ENCODE measurements at regions not wholly inside any gene's neighbourhood (a gene's known extent, or its start where the extent isn't known, plus 50 kb on each side); places are given as distances from the start of the nearest gene placed in this dataset.
"Not testable (repeated sequence)": the region's sequence is repeated elsewhere in the genome, so short reads cannot be mapped to it uniquely, and the experiment has no call there.

DNA sequence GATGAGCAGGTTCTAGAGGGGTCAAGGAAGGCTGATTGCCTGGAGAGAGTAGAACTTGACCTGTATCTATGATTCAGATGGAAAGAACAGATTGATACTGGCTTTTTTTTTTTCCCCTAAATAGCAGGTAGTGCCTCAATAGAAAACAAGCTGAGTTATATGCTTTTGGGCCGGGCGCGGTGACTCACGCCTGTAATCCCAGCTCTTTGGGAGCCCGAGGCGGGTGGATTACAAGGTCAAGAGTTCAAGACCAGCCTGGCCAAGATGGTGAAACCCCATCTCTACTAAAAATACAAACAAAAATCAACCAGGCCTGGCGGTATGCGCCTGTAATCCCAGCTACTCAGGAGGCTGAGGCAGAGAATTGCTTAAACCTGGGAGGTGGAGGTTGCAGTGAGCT, 186.1 kb downstream of the CEP135 start:
- not testable (repeated sequence) for DNase-seq

DNA sequence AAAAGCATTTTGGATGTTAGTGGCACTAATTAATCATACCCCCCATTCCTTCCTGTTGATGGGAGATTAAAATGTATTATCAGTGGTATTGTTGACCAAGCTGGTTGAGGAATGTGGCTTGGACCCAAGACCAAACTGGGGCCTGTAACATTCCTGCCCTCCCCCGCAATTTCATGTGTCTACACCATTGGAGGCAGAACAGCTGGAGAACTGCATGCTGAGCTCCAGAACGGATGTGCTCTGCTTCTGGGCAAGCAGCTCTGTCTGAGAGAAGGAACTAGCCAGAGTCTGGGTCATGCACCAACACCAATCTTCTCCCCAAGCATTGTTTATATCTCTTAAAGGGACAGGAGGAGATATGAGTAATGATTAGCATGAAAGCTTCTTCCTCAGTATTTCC, 185.5 kb downstream of the CEP135 start:
- DNase-seq, result no peak

GRCh38 chr4:56132835-56133234, 184.1 kb downstream of the CEP135 start:
- no peak for DNase-seq

GRCh38 chr4:56132188-56132587, 183.4 kb downstream of the CEP135 start:
- DNase-seq, result not testable (repeated sequence)

DNA sequence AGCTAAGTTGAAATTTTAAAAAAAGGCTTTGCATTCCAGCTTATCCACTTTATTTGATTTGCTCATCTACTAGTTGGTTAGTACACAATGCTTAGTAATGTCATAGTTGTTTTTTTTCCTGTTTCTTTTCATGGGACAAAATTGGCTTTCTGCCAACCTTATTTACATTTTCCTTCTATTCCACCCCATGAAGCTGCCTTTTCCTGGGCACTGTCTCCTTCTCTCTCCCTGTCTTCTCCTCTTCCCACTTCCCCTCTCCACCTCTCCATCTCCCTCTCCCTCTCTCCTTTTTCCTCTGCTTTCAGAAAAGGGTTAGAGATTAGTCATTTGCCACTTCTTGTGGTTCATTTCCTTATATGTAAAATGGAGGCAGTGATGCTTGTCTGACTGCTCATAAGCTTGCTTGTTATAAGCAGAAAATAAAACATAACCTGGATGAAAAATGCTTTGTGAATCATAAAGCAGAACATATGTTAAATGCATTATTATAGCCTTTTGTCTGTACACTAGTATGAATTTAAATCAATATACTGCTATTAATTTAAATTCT, 181.9 kb downstream of the CEP135 start:
- no peak for DNase-seq

- DNase-seq, result peak; percentile 32
These were observed 180.7 kb downstream of the CEP135 start for GRCh38 chr4:56129431-56129861.

DNA sequence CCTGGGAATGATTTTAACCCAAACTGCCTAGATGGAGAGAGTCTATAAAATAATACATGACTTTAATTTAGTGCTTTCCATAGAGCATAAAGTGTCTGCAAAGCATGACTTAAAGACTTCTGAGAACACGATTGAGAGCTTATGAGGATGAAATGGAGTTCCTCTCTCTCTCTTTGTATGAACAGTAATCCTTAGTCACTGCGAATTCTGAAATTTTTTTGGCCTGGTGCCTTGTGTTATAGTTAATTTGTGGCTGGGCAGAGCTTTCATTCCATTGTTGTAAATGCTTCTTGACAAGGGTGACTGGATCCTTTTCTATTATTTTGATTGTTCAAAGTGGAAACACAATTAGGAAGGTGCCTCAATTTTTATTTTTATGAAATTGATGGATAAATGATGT, 179.5 kb downstream of the CEP135 start:
- no peak for DNase-seq

- DNase-seq, result no peak
These were observed 179.0 kb downstream of the CEP135 start for GRCh38 chr4:56127716-56128115.

DNA sequence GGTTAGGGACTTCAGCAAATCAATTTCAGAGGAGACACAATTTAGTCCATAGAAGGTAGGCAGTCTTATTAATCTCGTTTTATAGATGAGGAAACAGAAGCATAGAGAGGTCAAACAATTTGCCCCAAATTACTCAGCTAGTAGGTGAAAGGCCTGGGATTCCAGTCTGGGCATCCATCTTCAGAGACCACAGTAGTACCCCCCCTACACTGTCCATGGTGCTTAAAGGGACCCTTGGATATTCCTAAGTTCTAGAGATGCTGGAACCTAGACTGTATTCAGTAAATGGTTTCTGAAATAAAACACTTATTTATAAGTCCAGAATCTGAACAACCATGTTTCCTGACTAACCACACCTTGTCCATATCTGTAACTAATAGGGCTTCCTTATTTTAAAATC, 174.8 kb downstream of the CEP135 start:
- no peak for DNase-seq

DNA sequence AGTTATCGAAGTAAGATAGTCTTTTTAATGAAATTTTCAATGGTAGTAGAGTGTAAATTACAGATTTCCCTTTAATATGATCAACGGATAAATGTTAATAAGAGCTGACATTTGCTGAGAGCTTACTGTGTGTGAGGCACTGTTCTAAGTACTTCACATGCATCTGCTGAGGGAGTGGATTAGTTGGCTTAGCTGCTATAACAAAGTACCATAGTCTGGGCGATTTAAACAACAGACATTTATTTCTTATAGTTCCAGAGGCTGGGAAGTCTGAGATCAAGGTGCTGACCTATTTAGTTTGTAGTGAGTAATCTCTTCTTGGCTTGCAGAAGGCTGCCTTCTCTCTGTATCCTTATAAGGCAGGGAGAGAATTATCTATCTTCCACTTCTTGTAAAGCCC, 174.3 kb downstream of the CEP135 start:
- DNase-seq, result no peak

DNA sequence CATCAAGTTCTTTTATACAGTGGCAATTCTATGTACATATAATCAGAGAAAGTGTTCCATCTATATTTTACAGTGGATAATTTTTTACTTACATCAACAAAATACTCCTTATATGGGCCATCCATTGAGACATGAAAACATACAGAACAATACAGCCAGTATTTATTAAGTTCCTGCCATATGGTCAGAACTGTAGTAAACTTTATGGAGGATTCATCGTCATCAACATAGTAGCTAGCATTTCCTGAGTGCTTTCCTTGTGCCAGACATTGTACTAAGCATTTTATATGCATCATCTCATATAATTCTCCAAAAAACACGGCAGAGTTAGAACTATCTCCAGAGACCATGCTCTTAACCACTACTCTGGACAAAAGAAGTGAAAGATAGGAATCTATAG, 170.1 kb downstream of the CEP135 start:
- no peak for DNase-seq

GRCh38 chr4:56118055-56118454, 169.3 kb downstream of the CEP135 start:
- DNase-seq, result no peak

DNA sequence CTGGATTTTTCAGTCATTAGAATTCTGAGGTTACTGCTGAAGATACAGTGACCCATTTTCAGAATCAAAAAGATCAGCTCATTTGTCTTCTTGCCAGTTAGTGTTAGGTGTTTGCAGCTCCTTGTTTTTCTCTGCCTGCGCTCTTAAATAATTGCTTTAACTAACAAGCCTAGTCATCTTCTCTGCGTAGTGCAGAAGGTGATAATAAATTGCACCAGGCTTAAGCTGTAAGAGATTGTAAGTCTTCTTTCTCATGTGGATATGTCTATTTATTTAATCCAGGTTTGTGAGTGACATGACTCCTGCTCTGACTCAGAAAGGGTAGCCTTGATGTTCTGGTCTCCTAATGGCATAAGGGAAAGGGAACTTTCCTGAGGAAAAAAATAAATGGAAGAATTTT, 167.2 kb downstream of the CEP135 start:
- no peak for DNase-seq

GRCh38 chr4:56112377-56112776, 163.6 kb downstream of the CEP135 start:
- no peak for DNase-seq

DNA sequence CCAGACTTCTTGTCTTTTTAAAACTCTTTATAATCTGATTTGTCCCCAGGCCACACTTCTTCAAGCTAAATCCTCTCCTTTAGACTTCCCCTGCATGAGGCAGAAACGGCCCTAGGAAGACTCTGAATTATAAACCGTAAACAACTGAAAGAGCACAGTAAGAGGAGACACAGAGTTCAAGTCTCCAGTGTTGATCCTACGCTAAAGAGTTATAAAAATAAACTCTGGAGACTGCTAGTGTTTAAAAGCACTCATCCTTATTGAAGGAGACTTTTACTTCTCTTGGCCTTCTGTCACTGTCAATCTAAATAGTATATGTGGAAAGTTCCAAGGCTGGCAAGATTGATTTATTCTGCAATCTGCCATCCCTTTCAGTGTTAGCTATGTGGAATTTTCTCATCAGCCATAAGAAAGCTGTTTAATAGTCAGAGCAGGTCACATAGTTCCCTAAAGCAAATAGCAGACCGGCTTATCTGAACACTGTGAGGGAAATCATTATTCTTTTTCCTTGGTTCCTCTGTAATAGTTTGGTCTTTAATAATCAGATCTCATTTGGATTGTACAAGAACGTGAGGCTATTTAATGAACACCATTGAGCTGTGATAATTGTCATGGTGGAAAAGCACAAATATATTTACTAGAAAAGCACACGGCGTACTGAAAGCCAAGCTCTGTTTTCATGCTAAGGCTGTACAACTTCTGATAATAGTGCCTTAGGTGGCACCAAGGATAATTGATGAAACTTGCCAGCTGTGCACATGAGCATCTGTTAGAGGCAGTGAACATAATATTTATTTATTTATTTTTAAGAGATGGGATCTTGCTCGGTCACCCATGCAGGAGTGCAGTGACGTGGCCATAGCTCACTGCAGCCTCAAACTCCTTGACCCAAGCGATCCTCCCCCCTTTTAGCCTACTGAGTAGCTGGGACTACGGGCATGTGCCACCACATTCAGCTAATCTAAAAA, 157.7 kb downstream of the CEP135 start:
- DNase-seq, result no peak

GRCh38 chr4:56104188-56104587, 155.4 kb downstream of the CEP135 start:
- DNase-seq, result no peak

DNA sequence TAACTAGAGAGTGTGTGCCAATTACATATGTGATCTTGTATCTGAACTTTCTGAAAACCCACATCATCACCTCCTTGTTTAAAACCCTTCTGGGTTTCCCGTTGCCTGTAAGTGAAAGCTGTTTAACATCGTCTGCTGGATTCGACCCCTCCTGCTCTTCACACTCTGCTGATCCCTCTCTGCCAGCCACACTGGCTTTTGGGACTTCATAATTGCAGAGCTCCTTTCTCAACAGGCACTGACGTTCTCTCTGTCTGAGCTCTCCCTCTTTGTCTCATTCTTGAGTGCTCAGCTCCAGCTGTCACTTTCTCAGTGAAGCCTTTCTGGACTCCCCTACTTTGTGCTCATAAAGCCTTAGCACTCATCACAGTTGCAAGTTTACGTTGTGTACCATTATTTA, 153.9 kb downstream of the CEP135 start:
- no peak for DNase-seq

DNA sequence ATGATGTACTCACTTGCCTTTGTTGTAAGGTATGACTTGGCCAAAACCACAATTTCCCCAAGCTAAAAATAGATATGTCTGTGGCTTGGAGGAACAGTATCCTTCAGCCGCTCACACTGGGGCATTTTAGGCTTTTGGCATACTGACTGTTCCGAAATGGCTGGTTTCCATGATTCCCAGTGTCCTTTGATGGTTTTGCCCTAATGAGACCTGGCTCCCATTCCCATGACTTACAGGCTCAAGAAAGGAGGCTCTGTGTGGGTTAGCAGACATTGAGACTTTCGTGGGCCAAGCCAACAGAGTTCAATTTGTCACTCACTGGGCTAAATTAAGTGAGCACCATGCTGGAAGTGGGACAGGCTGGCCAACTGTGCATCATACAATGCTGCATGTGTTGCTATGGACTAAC, 150.6 kb downstream of the CEP135 start:
- DNase-seq, result no peak

- DNase-seq, result no peak
These were observed 144.8 kb downstream of the CEP135 start for GRCh38 chr4:56093576-56093975.

- no peak for DNase-seq
These were observed 143.8 kb downstream of the CEP135 start for GRCh38 chr4:56092540-56092939.

DNA sequence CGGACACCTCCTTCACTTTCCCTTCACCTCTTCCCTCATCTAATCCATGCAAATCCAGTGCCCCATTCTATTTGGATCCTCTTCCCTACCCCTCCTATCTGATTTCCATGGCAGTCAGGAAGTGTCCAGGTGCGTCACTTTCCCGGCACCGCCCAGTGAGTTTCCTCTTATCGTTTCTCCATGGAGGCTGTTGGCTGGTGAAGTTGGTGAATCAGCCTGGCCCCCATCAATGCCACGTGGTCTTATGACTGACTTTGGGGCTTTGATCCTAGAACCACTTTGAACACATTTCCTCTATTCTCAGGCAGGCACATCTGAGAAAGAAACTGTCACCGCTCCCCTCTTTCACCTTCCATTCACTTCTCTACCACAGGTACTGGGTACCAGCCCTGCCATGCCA, 137.8 kb downstream of the CEP135 start:
- no peak for DNase-seq

GRCh38 chr4:56086073-56086541, 137.4 kb downstream of the CEP135 start:
- DNase-seq, result no peak

- DNase-seq, result no peak
These were observed 136.5 kb downstream of the CEP135 start for GRCh38 chr4:56085275-56085674.

GRCh38 chr4:56084851-56085250, 136.1 kb downstream of the CEP135 start:
- no peak for DNase-seq
